ENCODE measurements at regions not wholly inside any gene's neighbourhood (a gene's known extent, or its start where the extent isn't known, plus 50 kb on each side); places are given as distances from the start of the nearest gene placed in this dataset.

GRCh38 chr7:33760834-33761233, 144.5 kb upstream of the BMPER start:
- Histone ChIP-seq H3K4me1 (ENCODE audit: control insufficient read depth in 3 of 3, insufficient read depth in 3 of 3, low read length in 3 of 3) (peaks cover 5 to 12% (median 6%) of the 10 kb centered on the region in 3 donors), H3K36me3 (ENCODE audit: control insufficient read depth in 3 of 3, insufficient read depth in 3 of 3, low read length in 3 of 3) (no peaks in the 10 kb centered on the region), H3K9ac (ENCODE audit: low read depth in 1 of 3, low read length in 3 of 3) (no peak overlapping the region), H3K4me3 (ENCODE audit: low read length in 3 of 3) (no peak overlapping the region), H3K27ac (ENCODE audit: low read depth, low read length) (no peak overlapping the region), H3K27me3 (ENCODE audit: control insufficient read depth in 3 of 3, insufficient read depth in 3 of 3, low read length in 3 of 3) (no peaks in the 10 kb centered on the region), H3K9me3 (ENCODE audit: control insufficient read depth in 3 of 3, low read length in 3 of 3) (no peaks in the 10 kb centered on the region)

- peaks cover 5 to 12% (median 6%) of the 10 kb centered on the region in 3 donors for H3K4me1 ChIP-seq (ENCODE audit: control insufficient read depth in 3 of 3, insufficient read depth in 3 of 3, low read length in 3 of 3)
- H3K36me3 ChIP-seq (ENCODE audit: control insufficient read depth in 3 of 3, insufficient read depth in 3 of 3, low read length in 3 of 3) = no peaks in the 10 kb centered on the region
- no peaks in the 10 kb centered on the region for H3K9me3 ChIP-seq (ENCODE audit: control insufficient read depth in 3 of 3, low read length in 3 of 3)
- H3K4me3 ChIP-seq (ENCODE audit: low read length in 3 of 3) = no peak overlapping the region
- H3K27me3 ChIP-seq (ENCODE audit: control insufficient read depth in 3 of 3, insufficient read depth in 3 of 3, low read length in 3 of 3) = no peaks in the 10 kb centered on the region
- no peak overlapping the region for H3K9ac ChIP-seq (ENCODE audit: low read depth in 1 of 3, low read length in 3 of 3)
- H3K27ac ChIP-seq (ENCODE audit: low read depth, low read length) = no peak overlapping the region
Observed at GRCh38 chr7:33761449-33762080, 143.8 kb upstream of the BMPER start.

DNA sequence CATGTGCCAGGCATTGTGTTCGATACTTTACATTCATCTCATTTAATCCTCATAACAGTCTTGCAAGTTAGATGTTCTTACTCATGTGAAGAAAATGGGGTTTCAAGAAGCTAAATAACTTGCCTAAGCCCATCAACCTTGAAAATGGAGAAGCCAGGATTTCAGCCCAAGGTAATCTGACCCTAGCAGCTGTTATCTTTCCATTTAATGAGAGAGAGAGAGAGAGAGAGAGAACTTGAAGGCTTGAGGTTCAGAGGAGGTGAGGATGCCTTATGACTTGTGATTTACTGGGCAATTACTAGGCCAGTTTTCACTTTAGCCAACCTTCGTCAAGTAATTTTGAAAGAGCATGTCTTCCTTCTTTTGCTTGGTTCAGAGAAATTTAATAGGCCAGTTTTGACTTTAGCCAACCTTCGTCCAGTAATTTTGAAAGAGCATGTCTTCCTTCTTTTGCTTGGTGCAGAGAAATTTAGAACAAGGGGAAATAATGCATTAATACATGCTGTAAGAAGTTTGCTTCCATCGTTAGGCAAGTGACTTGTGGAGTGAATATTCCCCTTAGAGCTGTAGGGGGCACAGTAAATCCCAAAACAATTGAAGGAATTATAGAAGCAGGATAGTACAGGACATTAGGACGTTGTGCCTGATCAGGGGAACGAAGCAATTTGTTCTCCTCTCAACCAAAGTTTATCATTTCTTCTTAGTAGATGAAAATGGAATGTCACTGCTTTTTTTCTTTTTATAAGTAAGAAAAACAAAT, 143.0 kb upstream of the BMPER start:
- no peaks in the 10 kb centered on the region for H3K9me3 ChIP-seq (ENCODE audit: control insufficient read depth in 3 of 3, low read length in 3 of 3)
- H3K27ac ChIP-seq (ENCODE audit: low read depth, low read length) = no peak overlapping the region
- no peaks in the 10 kb centered on the region for H3K36me3 ChIP-seq (ENCODE audit: control insufficient read depth in 3 of 3, insufficient read depth in 3 of 3, low read length in 3 of 3)
- peaks cover 2 to 9% (median 3%) of the 10 kb centered on the region in 3 donors for H3K4me1 ChIP-seq (ENCODE audit: control insufficient read depth in 3 of 3, insufficient read depth in 3 of 3, low read length in 3 of 3)
- H3K27me3 ChIP-seq (ENCODE audit: control insufficient read depth in 3 of 3, insufficient read depth in 3 of 3, low read length in 3 of 3) = no peaks in the 10 kb centered on the region
- H3K4me3 ChIP-seq (ENCODE audit: low read length in 3 of 3) = no peak overlapping the region
- no peak overlapping the region for H3K9ac ChIP-seq (ENCODE audit: low read depth in 1 of 3, low read length in 3 of 3)

DNA sequence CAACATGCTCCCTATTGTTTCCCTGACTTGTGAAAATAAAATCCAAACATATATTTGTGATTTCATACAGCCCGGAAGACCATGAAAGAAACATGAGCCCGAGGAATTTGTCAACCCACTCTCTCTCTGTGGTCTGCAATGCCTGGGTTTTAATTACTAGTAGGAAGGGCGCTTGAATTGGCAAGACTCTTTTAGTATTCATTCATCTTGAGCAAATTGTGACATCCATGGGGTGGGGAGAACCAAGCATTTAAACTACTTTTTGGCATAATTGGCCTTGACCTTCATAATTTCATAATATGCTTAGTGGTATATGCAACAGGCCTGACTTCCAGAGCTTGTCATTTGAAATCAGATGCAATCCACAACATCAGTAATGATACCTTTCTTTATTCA, 142.4 kb upstream of the BMPER start:
- peaks cover 0 to 9% (median 3%) of the 10 kb centered on the region in 3 donors for H3K4me1 ChIP-seq (ENCODE audit: control insufficient read depth in 3 of 3, insufficient read depth in 3 of 3, low read length in 3 of 3)
- no peaks in the 10 kb centered on the region for H3K27me3 ChIP-seq (ENCODE audit: control insufficient read depth in 3 of 3, insufficient read depth in 3 of 3, low read length in 3 of 3)

GRCh38 chr7:33764752-33765451, 140.4 kb upstream of the BMPER start:
- Histone ChIP-seq H3K4me3 (ENCODE audit: low read length in 3 of 3) (no peak overlapping the region), H3K27ac (ENCODE audit: low read depth, low read length) (no peak overlapping the region), H3K27me3 (ENCODE audit: control insufficient read depth in 3 of 3, insufficient read depth in 3 of 3, low read length in 3 of 3) (no peaks in the 10 kb centered on the region), H3K4me1 (ENCODE audit: control insufficient read depth in 3 of 3, insufficient read depth in 3 of 3, low read length in 3 of 3) (peaks cover 0 to 9% (median 3%) of the 10 kb centered on the region in 3 donors), H3K36me3 (ENCODE audit: control insufficient read depth in 3 of 3, insufficient read depth in 3 of 3, low read length in 3 of 3) (no peaks in the 10 kb centered on the region), H3K9me3 (ENCODE audit: control insufficient read depth in 3 of 3, low read length in 3 of 3) (no peaks in the 10 kb centered on the region), H3K9ac (ENCODE audit: low read depth in 1 of 3, low read length in 3 of 3) (no peak overlapping the region)

More for the DNA sequence above, 142.4 kb upstream of the BMPER start:
- no peak overlapping the region for H3K9ac ChIP-seq (ENCODE audit: low read depth in 1 of 3, low read length in 3 of 3)
- H3K9me3 ChIP-seq (ENCODE audit: control insufficient read depth in 3 of 3, low read length in 3 of 3) = no peaks in the 10 kb centered on the region
- no peak overlapping the region for H3K4me3 ChIP-seq (ENCODE audit: low read length in 3 of 3)
- H3K27ac ChIP-seq (ENCODE audit: low read depth, low read length) = no peak overlapping the region
- H3K36me3 ChIP-seq (ENCODE audit: control insufficient read depth in 3 of 3, insufficient read depth in 3 of 3, low read length in 3 of 3) = no peaks in the 10 kb centered on the region

- Histone ChIP-seq H3K27ac (ENCODE audit: low read depth, low read length) (no peak overlapping the region), H3K36me3 (ENCODE audit: control insufficient read depth in 3 of 3, insufficient read depth in 3 of 3, low read length in 3 of 3) (no peaks in the 10 kb centered on the region), H3K9ac (ENCODE audit: low read depth in 1 of 3, low read length in 3 of 3) (no peak overlapping the region), H3K4me3 (ENCODE audit: low read length in 3 of 3) (no peak overlapping the region), H3K27me3 (ENCODE audit: control insufficient read depth in 3 of 3, insufficient read depth in 3 of 3, low read length in 3 of 3) (no peaks in the 10 kb centered on the region), H3K4me1 (ENCODE audit: control insufficient read depth in 3 of 3, insufficient read depth in 3 of 3, low read length in 3 of 3) (peaks cover 0 to 9% (median 3%) of the 10 kb centered on the region in 3 donors), H3K9me3 (ENCODE audit: control insufficient read depth in 3 of 3, low read length in 3 of 3) (no peaks in the 10 kb centered on the region)
Observed at GRCh38 chr7:33766405-33766804, 138.9 kb upstream of the BMPER start.

DNA sequence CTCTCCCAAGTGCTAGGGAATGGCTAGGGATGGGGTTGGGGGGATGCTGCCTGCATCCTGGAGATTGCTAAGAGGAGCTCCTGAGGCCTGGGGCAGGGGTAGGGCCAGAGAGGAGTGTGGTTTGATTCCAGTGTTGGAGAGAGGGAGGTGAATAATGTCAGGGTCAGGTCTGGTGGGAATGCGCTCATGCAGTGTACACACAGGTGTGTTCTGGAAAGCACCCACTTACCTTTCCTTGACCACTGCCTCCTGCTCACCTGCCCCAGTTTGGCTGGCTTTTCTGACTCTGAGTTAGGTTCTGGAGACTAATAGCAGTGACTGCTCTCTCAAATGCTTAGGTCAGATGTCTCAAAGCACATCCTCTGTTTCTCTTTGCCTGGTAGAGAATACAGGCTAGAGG, 135.4 kb upstream of the BMPER start:
- Histone ChIP-seq H3K27ac (ENCODE audit: low read depth, low read length) (no peak overlapping the region), H3K27me3 (ENCODE audit: control insufficient read depth in 3 of 3, insufficient read depth in 3 of 3, low read length in 3 of 3) (no peaks in the 10 kb centered on the region), H3K9ac (ENCODE audit: low read depth in 1 of 3, low read length in 3 of 3) (no peak overlapping the region), H3K9me3 (ENCODE audit: control insufficient read depth in 3 of 3, low read length in 3 of 3) (no peaks in the 10 kb centered on the region), H3K4me3 (ENCODE audit: low read length in 3 of 3) (no peak overlapping the region), H3K4me1 (ENCODE audit: control insufficient read depth in 3 of 3, insufficient read depth in 3 of 3, low read length in 3 of 3) (no peaks in the 10 kb centered on the region), H3K36me3 (ENCODE audit: control insufficient read depth in 3 of 3, insufficient read depth in 3 of 3, low read length in 3 of 3) (no peaks in the 10 kb centered on the region)

DNA sequence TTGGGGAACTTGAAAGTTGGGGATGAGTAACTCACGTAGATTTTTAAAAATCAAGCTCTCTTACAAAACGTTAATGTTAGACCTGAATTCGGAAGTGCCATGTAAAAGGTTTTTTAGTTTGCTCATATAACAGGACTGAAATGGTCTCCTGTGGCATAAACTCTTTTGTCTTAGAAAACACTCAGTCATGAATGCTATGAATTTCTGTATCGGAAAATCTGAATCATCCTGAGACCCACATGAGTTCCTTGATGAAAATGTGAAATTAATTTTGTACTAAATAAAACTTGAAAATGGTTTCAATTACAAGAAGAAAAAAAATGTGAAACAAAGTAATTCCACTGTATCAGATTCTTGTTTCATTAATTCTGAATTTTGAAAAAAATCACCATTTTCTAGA, 134.8 kb upstream of the BMPER start:
- H3K27me3 ChIP-seq (ENCODE audit: control insufficient read depth in 3 of 3, insufficient read depth in 3 of 3, low read length in 3 of 3) = no peaks in the 10 kb centered on the region
- H3K27ac ChIP-seq (ENCODE audit: low read depth, low read length) = no peak overlapping the region
- H3K4me3 ChIP-seq (ENCODE audit: low read length in 3 of 3) = no peak overlapping the region
- H3K4me1 ChIP-seq (ENCODE audit: control insufficient read depth in 3 of 3, insufficient read depth in 3 of 3, low read length in 3 of 3) = no peaks in the 10 kb centered on the region
- no peaks in the 10 kb centered on the region for H3K36me3 ChIP-seq (ENCODE audit: control insufficient read depth in 3 of 3, insufficient read depth in 3 of 3, low read length in 3 of 3)
- H3K9me3 ChIP-seq (ENCODE audit: control insufficient read depth in 3 of 3, low read length in 3 of 3) = no peaks in the 10 kb centered on the region
- no peak overlapping the region for H3K9ac ChIP-seq (ENCODE audit: low read depth in 1 of 3, low read length in 3 of 3)

DNA sequence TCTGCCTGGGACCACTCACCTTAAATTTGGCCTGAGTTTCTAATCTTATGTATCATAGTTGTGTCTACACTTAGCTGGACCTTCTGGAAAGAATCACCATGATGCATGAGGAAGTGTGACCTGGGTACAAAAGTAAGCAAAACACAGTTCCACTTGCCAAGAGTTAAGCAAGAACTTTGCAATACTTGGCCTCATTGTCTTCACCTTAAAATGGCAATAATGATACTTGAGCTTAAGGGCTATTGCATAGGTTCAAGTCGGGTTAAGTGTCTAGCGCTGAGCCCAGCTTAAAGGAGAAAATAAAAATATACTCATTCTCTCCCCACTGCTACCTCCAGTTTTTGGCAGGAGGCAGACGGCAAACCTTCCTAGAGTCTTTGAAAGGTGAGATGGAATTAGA, 133.9 kb upstream of the BMPER start:
- H3K4me1 ChIP-seq (ENCODE audit: control insufficient read depth in 3 of 3, insufficient read depth in 3 of 3, low read length in 3 of 3) = no peaks in the 10 kb centered on the region
- H3K9me3 ChIP-seq (ENCODE audit: control insufficient read depth in 3 of 3, low read length in 3 of 3) = no peaks in the 10 kb centered on the region
- no peaks in the 10 kb centered on the region for H3K36me3 ChIP-seq (ENCODE audit: control insufficient read depth in 3 of 3, insufficient read depth in 3 of 3, low read length in 3 of 3)
- H3K4me3 ChIP-seq (ENCODE audit: low read length in 3 of 3) = no peak overlapping the region
- no peaks in the 10 kb centered on the region for H3K27me3 ChIP-seq (ENCODE audit: control insufficient read depth in 3 of 3, insufficient read depth in 3 of 3, low read length in 3 of 3)
- H3K27ac ChIP-seq (ENCODE audit: low read depth, low read length) = no peak overlapping the region
- H3K9ac ChIP-seq (ENCODE audit: low read depth in 1 of 3, low read length in 3 of 3) = no peak overlapping the region

- H3K4me1 ChIP-seq (ENCODE audit: control insufficient read depth in 3 of 3, insufficient read depth in 3 of 3, low read length in 3 of 3) = no peaks in the 10 kb centered on the region
- no peaks in the 10 kb centered on the region for H3K27me3 ChIP-seq (ENCODE audit: control insufficient read depth in 3 of 3, insufficient read depth in 3 of 3, low read length in 3 of 3)
- H3K9me3 ChIP-seq (ENCODE audit: control insufficient read depth in 3 of 3, low read length in 3 of 3) = no peaks in the 10 kb centered on the region
- H3K4me3 ChIP-seq (ENCODE audit: low read length in 3 of 3) = no peak overlapping the region
- no peak overlapping the region for H3K27ac ChIP-seq (ENCODE audit: low read depth, low read length)
- H3K36me3 ChIP-seq (ENCODE audit: control insufficient read depth in 3 of 3, insufficient read depth in 3 of 3, low read length in 3 of 3) = no peaks in the 10 kb centered on the region
- H3K9ac ChIP-seq (ENCODE audit: low read depth in 1 of 3, low read length in 3 of 3) = no peak overlapping the region
Observed at GRCh38 chr7:33773053-33773452, 132.3 kb upstream of the BMPER start.

All from skeletal muscle tissue (tissue), 3 donors.